ENCODE measurements at regions not wholly inside any gene's neighbourhood (a gene's known extent, or its start where the extent isn't known, plus 50 kb on each side); places are given as distances from the start of the nearest gene placed in this dataset.

GRCh38 chr4:159979953-159980352 is 877.1 kb downstream of the RAPGEF2 start:
- DNase-seq (ENCODE audit: extremely low read depth, low read depth): no peak
- TF ChIP-seq CTCF (IDR thresholded peaks at IDR 0.05; ENCODE audit: low read depth, low read length): no peak

- no peak for TF ChIP-seq CTCF (IDR thresholded peaks at IDR 0.05; ENCODE audit: low read depth, low read length)
- no peak for DNase-seq (ENCODE audit: extremely low read depth, low read depth)
These were observed 878.1 kb downstream of the RAPGEF2 start for GRCh38 chr4:159980826-159981468.

- TF ChIP-seq CTCF (IDR thresholded peaks at IDR 0.05; ENCODE audit: low read depth, low read length): no peak
- no peak for DNase-seq (ENCODE audit: extremely low read depth, low read depth)
These were observed 878.6 kb downstream of the RAPGEF2 start for GRCh38 chr4:159981469-159981856.

GRCh38 chr4:159983082-159983481 is 880.2 kb downstream of the RAPGEF2 start:
- DNase-seq (ENCODE audit: extremely low read depth, low read depth): no peak
- TF ChIP-seq CTCF (IDR thresholded peaks at IDR 0.05; ENCODE audit: low read depth, low read length): no peak

GRCh38 chr4:160009656-160010493 is 907.0 kb downstream of the RAPGEF2 start:
- no peak for DNase-seq (ENCODE audit: extremely low read depth, low read depth)
- no peak for TF ChIP-seq CTCF (IDR thresholded peaks at IDR 0.05; ENCODE audit: low read depth, low read length)

GRCh38 chr4:160019936-160020335 is 917.1 kb downstream of the RAPGEF2 start:
- no peak for TF ChIP-seq CTCF (IDR thresholded peaks at IDR 0.05; ENCODE audit: low read depth, low read length)
- no peak for DNase-seq (ENCODE audit: extremely low read depth, low read depth)

- TF ChIP-seq CTCF (IDR thresholded peaks at IDR 0.05; ENCODE audit: low read depth, low read length): no peak
These were observed 917.9 kb downstream of the RAPGEF2 start for GRCh38 chr4:160020804-160021203.

More at GRCh38 chr4:160020804-160021203, 917.9 kb downstream of the RAPGEF2 start:
- no peak for DNase-seq (ENCODE audit: extremely low read depth, low read depth)

Data from AG09319 (cell line).